Stimulated activated CD4-positive, alpha-beta T cell treated with anti-CD3 and anti-CD28 coated beads, Interleukin-15, amount 100 ng/mL, for 48 hours (primary cell): ENCODE measurements at regions not wholly inside any gene's neighbourhood (a gene's known extent, or its start where the extent isn't known, plus 50 kb on each side); places are given as distances from the start of the nearest gene placed in this dataset.

Experiments used
- DNase-seq, 2 donors: peaks; one replicate each; pipeline ENCODE4 v3.0.0-alpha.2; 2020; ENCODE audit warnings: low read depth in 2 of 2

DNA sequence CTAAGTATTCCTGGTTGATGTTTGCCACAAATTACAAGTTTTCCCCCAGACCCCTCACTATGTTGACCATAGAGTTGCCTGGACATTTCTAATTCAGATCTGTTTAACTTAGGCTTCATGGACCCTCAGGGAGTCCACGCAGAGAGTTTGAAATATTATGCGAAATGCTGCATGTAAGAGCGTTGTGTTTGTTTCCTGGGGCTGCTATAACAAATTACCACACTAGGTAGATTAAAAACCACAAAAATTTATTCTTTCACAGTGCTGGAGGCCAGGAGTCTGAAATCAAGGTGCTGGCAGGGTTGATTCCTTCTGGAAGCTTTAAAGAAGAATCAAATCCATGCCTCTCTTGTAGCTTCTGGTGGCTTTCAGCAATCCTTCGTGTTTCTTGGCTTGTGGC is 177.9 kb upstream of the KITLG start:
- no peak for DNase-seq

DNA sequence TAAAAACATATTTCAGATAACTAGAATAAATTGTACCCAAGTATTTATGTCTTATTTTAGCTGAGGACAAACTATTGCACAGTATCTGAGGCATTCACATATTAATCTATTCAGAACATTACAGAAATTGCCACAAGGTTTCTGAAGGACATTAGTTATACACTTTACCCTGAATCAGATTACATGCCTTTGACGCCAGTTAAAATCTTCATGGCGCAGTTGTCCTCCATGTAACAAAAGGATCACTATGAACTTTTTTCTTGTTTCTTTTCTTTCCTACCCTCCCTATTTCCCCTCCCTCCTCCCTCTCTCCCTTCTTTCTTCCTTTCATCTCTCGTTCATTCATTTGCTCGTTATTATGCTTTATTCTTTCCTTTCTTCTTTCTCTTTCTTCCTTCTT is 176.6 kb upstream of the KITLG start:
- DNase-seq, result no peak

DNA sequence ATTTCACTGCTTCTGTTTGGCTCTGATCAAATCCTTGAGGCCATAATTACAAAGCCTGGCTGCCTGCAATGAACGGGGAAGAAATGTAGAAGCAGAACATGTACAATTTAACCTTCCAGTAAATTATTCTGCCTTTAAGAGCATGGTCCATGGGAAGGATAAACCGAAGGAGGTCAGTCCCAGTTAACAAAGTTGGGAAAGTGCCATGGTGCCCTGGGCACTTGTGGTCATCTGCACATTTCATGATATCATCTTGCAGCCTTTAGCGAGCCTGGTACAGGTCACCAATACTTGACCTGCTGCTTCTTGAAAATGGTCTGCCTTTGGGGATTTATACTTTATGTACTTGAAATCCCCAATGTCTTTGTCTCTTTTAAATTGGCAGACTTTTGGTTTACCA is 175.9 kb upstream of the KITLG start:
- DNase-seq, result no peak

GRCh38 chr12:88753707-88754106 is 173.4 kb upstream of the KITLG start:
- no peak for DNase-seq

DNA sequence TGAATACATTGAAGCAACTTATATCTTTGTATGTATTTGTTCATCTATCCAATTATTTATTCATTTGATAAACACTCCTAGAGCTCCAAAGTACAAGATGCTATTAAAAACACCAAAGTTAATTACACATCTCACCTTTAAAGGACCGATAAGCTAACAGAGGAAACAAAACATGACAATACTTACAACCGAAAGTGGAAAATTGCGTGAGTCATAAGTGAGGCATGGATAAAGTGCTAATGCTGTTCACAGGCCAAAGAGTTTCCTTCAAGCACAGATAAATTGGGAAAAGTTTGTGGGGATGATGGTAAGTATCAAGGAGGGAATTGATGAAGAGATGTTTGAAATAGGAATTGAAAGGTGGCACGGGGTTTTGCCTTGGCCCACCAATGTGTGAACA is 172.8 kb upstream of the KITLG start:
- DNase-seq, result no peak

DNA sequence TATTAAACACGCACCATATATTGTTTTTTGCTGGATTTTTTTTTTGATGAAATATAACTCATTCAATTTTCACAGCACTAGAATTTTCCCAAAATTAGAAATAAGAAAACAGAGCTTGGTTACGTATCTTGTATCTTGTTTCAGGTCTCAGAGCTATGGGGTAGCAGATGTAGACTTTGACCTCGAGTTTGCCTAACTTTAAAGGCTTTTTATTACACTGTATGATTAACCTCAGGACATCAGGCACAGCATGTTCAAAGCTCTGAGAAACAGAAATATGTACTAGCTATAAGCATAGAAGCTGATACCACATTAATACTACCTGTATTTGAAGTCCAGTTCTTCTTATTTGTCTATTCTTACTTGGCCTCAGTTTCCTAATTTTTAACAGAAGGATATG is 171.9 kb upstream of the KITLG start:
- DNase-seq, result no peak

DNA sequence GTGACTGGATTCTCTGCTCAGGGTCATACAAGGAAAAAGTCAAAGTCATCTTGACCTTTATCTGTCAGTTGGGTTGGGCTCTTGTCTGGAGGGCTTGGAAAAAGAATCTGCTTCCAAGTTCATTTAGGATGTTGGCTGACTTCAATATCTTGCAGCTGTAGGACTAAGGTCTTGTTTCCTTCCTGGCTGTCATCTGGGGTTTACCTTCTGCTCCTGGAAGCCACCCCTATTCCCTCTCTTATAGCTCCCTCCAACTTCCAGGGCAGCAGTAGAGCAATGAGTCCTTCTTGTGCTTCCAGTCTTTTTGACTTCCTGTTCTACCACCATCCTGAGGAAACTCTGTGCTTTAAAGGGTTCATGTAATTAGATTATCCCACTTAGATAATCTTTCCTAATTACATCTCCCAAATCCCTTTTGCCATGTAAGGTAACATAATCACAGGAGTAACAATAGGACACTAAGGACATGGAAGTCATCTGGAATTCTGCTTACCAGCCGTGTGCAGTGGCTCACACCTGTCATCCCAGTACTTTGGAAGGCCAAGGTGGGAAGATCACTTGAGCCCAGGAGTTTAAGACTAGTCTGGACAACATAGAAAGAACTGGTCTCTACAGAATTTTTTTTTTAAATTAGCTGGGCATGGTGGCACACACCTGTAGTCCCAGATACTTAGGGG is 170.7 kb upstream of the KITLG start:
- DNase-seq, result no peak

DNA sequence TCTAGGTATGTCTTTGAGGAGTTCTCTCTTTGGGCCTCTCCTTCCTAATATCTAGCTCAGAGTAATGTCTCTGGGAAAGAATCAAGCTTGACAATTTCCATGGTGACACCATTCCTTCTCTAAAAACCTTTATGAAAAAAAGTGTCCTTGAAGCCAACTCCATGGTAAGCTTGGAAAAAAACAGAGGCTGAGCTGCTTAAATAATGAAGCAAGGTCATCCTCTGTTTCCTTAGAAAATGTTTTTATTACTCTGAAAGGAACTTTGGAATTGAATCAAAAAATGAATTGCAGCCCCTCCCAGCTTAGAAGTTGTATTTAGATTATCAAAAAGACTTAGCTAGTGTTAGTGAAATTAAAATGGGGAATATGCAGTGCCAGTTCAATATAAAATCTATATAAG is 166.1 kb upstream of the KITLG start:
- no peak for DNase-seq

- no peak for DNase-seq
These were observed 163.8 kb upstream of the KITLG start for GRCh38 chr12:88743946-88744685.

DNA sequence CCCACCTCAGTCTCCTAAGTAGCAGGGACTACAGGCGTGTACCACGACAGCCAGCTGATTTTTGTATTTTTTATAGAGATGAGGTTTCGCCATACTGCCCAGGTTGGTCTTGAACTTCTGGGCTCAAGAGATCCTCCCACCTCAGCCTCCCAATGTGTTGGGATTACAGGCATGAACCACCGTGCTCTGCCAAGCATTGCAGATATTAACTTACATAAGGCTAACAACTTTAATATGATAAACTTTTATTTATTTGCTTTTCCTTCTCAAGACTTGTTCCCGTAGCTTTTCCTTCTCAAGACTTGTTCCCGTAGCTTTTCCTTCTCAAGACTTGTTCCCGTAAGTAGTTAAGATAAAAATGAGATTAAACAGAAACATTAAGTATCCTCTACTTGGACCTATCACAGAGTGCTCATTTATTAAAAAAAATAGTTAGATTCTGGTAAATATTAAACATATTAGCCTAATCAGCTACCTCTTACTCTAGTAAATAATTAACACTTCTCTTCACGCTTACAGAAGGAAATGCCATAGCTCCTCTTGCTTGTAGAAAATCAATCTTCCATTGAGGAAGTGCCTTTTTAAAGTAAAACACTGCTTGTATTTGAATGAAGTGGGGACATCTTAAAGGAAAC is 157.7 kb upstream of the KITLG start:
- DNase-seq, result no peak

DNA sequence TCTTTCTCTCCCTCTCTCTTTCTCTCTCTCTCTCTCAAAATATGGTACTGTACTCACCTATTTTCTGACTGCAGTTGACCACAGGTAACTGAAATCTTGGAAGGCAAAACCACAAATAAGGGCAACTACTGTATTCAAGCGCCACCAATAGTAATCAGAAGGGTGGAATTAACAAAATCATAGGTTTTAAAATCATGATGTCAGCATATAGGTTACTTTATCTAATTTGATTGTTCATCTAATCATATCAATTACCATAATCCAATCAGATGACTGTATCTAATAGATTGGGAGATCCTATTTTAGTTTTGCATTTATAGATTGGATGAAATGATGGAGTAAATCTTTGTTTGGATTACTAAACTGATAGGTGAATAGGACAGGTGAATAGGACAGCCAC is 155.8 kb upstream of the KITLG start:
- no peak for DNase-seq

DNA sequence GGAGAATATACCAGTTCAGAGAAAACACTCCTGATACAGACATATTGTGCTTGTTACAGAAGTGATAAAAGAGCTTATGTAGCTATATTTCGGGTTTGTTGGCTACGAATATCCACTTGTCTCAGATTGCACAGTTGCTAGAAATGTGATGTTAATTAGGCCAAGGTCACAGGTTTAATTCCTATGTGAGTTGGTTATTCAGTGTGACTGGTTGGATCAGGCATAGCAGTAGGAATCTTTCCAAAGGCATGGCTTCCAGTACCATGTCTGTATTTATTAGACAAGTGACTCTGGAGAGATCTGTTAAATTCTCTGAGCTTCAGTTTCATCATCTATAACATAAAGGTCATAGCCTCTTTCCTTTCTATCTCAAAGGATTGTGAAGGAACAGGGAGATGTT is 152.7 kb upstream of the KITLG start:
- no peak for DNase-seq

DNA sequence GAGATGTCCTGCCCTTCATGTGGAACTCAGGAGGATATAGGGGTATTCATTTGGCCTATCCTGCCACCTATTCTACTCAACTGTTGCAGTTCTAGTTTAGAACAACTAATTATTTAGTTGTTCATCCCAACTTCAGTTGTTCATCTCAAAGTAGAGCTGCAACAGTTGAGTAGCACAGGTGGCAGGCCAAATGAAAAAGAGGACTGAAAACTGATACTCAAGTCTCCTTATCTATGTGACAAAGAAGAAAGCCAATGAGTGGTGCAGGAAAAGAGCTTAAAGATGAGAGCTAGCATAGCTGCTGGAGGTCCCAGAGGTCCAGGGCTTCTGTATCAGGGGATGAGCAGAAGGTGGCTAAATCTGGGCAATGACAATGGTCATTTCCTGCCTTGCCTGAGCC is 148.9 kb upstream of the KITLG start:
- no peak for DNase-seq

DNA sequence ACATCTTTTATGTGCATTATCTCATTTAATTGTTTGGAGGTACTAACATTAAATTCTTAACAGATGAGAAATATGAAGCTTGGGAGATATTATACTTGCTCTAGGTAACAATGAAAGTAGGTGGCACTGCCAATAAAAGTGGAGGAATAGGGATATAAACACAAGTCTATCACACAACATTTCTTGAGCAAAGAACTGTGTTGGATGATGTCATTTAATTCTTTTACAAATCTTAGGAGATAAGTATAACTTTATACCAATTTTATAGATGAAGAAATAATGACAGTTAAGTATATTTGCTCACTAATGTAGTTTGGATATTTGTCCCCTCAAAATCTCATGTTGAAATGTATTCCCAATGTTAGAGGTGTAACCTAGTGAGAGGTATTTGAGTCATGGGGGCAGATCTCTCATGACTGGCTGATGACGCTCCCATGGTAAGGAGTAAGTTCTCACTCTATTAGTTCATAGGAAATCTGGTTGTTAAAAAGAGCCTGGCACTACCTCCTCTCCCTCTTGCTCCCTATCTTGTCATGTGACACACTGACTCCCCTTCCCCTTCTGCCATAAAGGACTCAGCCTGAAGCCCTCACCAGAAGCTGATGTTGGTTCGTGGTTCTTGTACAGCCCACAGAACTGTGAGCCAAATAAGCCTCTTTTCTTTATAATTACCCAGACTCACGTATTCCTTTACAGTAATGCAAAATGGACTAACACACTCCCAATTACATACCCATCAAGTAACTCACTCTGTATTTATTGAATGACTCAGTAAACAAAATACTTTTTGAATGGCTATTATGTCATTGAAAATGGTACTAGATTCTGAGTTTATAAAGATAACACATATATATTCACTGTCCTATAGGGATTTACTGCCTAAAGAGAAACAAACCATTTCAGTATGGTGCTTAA is 146.8 kb upstream of the KITLG start:
- no peak for DNase-seq

DNA sequence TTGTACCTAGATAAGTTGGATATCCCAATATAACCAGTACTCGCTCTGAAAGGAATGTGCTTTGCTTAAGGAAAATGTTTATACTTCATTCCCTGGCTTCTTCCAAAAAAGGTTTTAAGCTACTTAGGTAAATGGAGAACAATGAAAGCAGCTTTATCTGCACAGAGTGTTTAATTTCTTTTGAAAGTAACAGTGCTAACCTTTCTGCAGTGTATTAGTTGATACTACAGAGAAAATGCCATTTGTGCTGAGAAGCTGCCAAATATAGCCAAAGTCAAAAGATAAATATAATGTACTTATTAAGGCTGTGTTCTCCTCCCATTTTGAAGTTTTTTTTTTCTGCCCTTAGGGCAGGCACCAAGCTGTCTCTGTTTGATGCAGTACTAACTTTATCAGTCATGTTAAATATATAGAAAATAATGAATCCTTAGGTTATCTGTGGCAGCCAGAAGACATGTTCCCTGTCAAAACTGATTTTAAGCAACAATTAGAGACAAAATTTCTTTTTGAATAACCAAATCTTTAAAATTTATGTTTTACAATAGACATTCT is 145.4 kb upstream of the KITLG start:
- DNase-seq, result no peak

GRCh38 chr12:88723219-88723618 is 142.9 kb upstream of the KITLG start:
- no peak for DNase-seq

- DNase-seq, result no peak
These were observed 140.7 kb upstream of the KITLG start for GRCh38 chr12:88720785-88721650.

DNA sequence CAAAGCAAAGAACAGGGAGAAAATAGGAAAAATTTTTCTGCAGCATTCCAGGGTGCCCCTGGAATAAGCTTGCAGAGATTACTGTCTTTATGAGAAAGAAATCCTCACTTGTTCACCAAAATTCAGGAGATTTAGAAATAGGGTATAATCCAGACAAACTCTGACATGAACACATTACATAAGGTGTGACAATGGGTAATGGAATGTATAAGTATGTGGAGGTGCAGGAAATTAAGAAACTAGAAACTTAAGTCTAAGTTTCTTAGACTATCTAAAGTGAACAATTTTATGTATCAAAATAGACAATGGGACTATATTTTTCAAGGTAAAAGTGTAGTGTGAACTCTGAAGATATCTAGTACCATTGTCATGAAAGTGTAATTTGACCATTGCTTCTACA is 140.0 kb upstream of the KITLG start:
- DNase-seq, result no peak

DNA sequence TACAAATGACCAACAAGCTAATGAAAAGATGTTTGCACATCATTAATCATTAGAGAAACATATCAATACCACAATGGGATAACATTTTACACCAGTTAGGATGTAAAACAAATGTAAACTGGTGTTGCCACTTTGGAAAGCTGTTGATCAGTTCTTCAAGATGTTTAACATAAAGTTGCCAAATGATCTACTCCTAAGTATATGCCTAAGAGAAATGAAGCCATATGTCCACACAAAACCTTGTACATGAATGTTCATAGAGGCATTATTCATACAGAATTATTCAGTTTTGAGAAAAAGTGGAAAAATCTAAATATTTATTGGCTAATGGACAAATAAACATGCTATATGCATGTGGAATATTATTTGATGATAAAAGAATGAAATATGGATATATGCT is 136.9 kb upstream of the KITLG start:
- no peak for DNase-seq

- DNase-seq, result no peak
These were observed 136.0 kb upstream of the KITLG start for GRCh38 chr12:88716240-88716639.

- no peak for DNase-seq
These were observed 135.4 kb upstream of the KITLG start for GRCh38 chr12:88715673-88716072.
